Spleen (tissue), 11 donors: ENCODE measurements at regions not wholly inside any gene's neighbourhood (a gene's known extent, or its start where the extent isn't known, plus 50 kb on each side); places are given as distances from the start of the nearest gene placed in this dataset.

Experiments used
- DNase-seq: peaks from one replicate; pipeline ENCODE4 v3.0.0-alpha.2; 2020
- H3K27ac ChIP-seq, 8 donors: fragments of 200-600 bp; sonication (generic) in 7 of 8; 1 replicate in 4 of 8; 2 replicates in 4 of 8; pipeline versions ENCODE4 v1.5.0 to v1.8.0; 2016 to 2021; ENCODE audit warnings: inconsistent platforms in 4 of 8, mild to moderate bottlenecking in 4 of 8, moderate library complexity in 1 of 8
- H3K27me3 ChIP-seq, 7 donors: fragments of 200-600 bp; sonication (generic) in 6 of 7; replicated peaks in 1 of 7; 1 replicate in 4 of 7; 2 replicates in 3 of 7; pipeline versions ENCODE4 v1.5.0 to v1.8.0; 2016 to 2021; ENCODE audit warnings: inconsistent platforms in 3 of 7, mild to moderate bottlenecking in 1 of 7
- H3K36me3 ChIP-seq, 6 donors: fragments of 200-600 bp; sonication (generic) in 5 of 6; 1 replicate in 4 of 6; 2 replicates in 2 of 6; pipeline versions ENCODE4 v1.5.0 to v1.8.0; 2016 to 2021; ENCODE audit warnings: inconsistent platforms in 2 of 6
- H3K4me1 ChIP-seq, 6 donors: fragments of 200-600 bp; sonication (generic) in 5 of 6; 1 replicate in 3 of 6; 2 replicates in 3 of 6; pipeline versions ENCODE4 v1.5.0 to v1.8.0; 2016 to 2021; ENCODE audit warnings: inconsistent platforms in 3 of 6
- H3K4me3 ChIP-seq, 8 donors: fragments of 200-600 bp; sonication (generic) in 7 of 8; 1 replicate in 4 of 8; 2 replicates in 4 of 8; pipeline versions ENCODE4 v1.5.0 to v1.8.0; 2016 to 2021; ENCODE audit warnings: inconsistent platforms in 4 of 8, mild to moderate bottlenecking in 4 of 8, moderate library complexity in 2 of 8
- H3K9me3 ChIP-seq, 8 donors: fragments of 200-600 bp; sonication (generic) in 7 of 8; 1 replicate in 4 of 8; 2 replicates in 4 of 8; pipeline versions ENCODE4 v1.5.0 to v1.8.0; 2016 to 2021; ENCODE audit warnings: inconsistent platforms in 4 of 8
- CTCF ChIP-seq, 11 experiments: fragments of 200-600 bp in 7 of 11; fragments of 450-650 bp in 4 of 11; sonication (generic) in 4 of 11; IDR thresholded peaks in 8 of 11; conservative IDR thresholded peaks in 3 of 11; 1 replicate in 7 of 11; 2 replicates in 4 of 11; pipeline versions ENCODE4 v1.4.0 to v1.8.0; 2016 to 2021; ENCODE audit warnings: antibody characterized with exemption in 11 of 11, inconsistent platforms in 4 of 11, mild to moderate bottlenecking in 1 of 11
- POLR2A ChIP-seq, 3 donors: fragments of 450-650 bp; IDR thresholded peaks; one replicate each; pipeline ENCODE4 v1.5.1; 2017; ENCODE audit warnings: antibody characterized with exemption in 3 of 3, mild to moderate bottlenecking in 1 of 3
- POLR2AphosphoS5 ChIP-seq, 3 donors: sonication (generic); formaldehyde crosslinking; IDR thresholded peaks; one replicate each; pipeline ENCODE4 v1.5.1; 2017; ENCODE audit warnings: antibody characterized with exemption in 3 of 3
- WGBS, 5 donors: extraction: QIAGEN DNeasy Blood & Tissue Kit in 3 of 5; methylation state at CpG; one replicate each; pipeline versions ENCODE4 v1.1.5 to v1.1.7; 2013 to 2018; 5-methylcytosine and 5-hydroxymethylcytosine counted together
- intact Hi-C: fragments of 100-400 bp; cut with DNase I; formaldehyde crosslinking; loops from one replicate; pipeline ENCODE4 v1.15.0; 2023; ENCODE audit warnings: low total_unique reads
- donor health status: healthy with polysubstance abuse.
- donor health status: DM: no; HTN: no; CAD: no; lungs with moderate emphysema.
- donor health status: DM: no; HTN: no; CAD: no.
- donor health status: Bipolar disorder and iron deficiency.
- donor health status: healthy.
- donor health status: DM: no; HTN: no; CAD: no.
- donor health status: DM: yes; HTN: yes; CAD: no.

GRCh38 chr18:7381307-7381706, 150.4 kb downstream of the LRRC30 start:
- DNase-seq: no peak
- no peak overlapping the region for H3K27ac ChIP-seq
- peaks cover 0 to 22% (median 12%) of the 10 kb centered on the region in 8 donors for H3K9me3 ChIP-seq
- TF ChIP-seq POLR2A (IDR thresholded peaks at IDR 0.05) (no peak), CTCF (IDR thresholded peaks at IDR 0.05 in 8 of 11, conservative IDR thresholded peaks at IDR 0.05 in 3 of 11) (no peak), POLR2AphosphoS5 (IDR thresholded peaks at IDR 0.05) (no peak)
- intact Hi-C loops: no loop called here
- H3K27me3 ChIP-seq: no peaks in the 10 kb centered on the region
- WGBS, 5 donors: 87 to 96% (median 92%) methylated on average over 9 of the region's 9 CpGs
- H3K4me1 ChIP-seq: no peaks in the 10 kb centered on the region
- no peak overlapping the region for H3K4me3 ChIP-seq
- no peaks in the 10 kb centered on the region for H3K36me3 ChIP-seq

- Histone ChIP-seq H3K4me1 (no peaks in the 10 kb centered on the region), H3K27me3 (no peaks in the 10 kb centered on the region), H3K9me3 (peaks cover 0 to 13% (median 3%) of the 10 kb centered on the region in 8 donors), H3K4me3 (no peak overlapping the region), H3K27ac (no peak overlapping the region), H3K36me3 (no peaks in the 10 kb centered on the region)
- DNase-seq: no peak
- WGBS, 5 donors: 66 to 88% (median 82%) methylated on average over 5 of the region's 5 CpGs
- TF ChIP-seq POLR2AphosphoS5 (IDR thresholded peaks at IDR 0.05): no peak
- TF ChIP-seq POLR2A (IDR thresholded peaks at IDR 0.05): no peak
- no peak for TF ChIP-seq CTCF (IDR thresholded peaks at IDR 0.05 in 8 of 11, conservative IDR thresholded peaks at IDR 0.05 in 3 of 11)
- intact Hi-C loops: no loop called here
Observed at GRCh38 chr18:7382328-7383001, 151.6 kb downstream of the LRRC30 start.

GRCh38 chr18:7383002-7383980, 152.4 kb downstream of the LRRC30 start:
- TF ChIP-seq CTCF (IDR thresholded peaks at IDR 0.05 in 8 of 11, conservative IDR thresholded peaks at IDR 0.05 in 3 of 11) (no peak), POLR2A (IDR thresholded peaks at IDR 0.05) (no peak), POLR2AphosphoS5 (IDR thresholded peaks at IDR 0.05) (no peak)
- Histone ChIP-seq H3K4me3 (no peak overlapping the region), H3K4me1 (no peaks in the 10 kb centered on the region), H3K27ac (no peak overlapping the region), H3K36me3 (no peaks in the 10 kb centered on the region), H3K9me3 (peaks cover 0 to 4% (median 0%) of the 10 kb centered on the region in 8 donors), H3K27me3 (no peaks in the 10 kb centered on the region)
- WGBS, 5 donors: 65 to 71% (median 66%) methylated on average over 17 of the region's 17 CpGs
- intact Hi-C loops: no loop called here
- DNase-seq: no peak

GRCh38 chr18:7388741-7389140, 157.9 kb downstream of the LRRC30 start:
- Histone ChIP-seq H3K4me3 (no peak overlapping the region), H3K9me3 (no peaks in the 10 kb centered on the region), H3K27ac (no peak overlapping the region), H3K36me3 (no peaks in the 10 kb centered on the region), H3K4me1 (no peaks in the 10 kb centered on the region), H3K27me3 (no peaks in the 10 kb centered on the region)
- DNase-seq: no peak
- intact Hi-C loops: no loop called here
- 65 to 80% (median 69%) methylated on average over 5 of the region's 5 CpGs for WGBS, 5 donors
- TF ChIP-seq POLR2AphosphoS5 (IDR thresholded peaks at IDR 0.05) (no peak), CTCF (IDR thresholded peaks at IDR 0.05 in 8 of 11, conservative IDR thresholded peaks at IDR 0.05 in 3 of 11) (no peak), POLR2A (IDR thresholded peaks at IDR 0.05) (no peak)
